ENCODE measurements at regions not wholly inside any gene's neighbourhood (a gene's known extent, or its start where the extent isn't known, plus 50 kb on each side); places are given as distances from the start of the nearest gene placed in this dataset.
"Not testable (repeated sequence)": the region's sequence is repeated elsewhere in the genome, so short reads cannot be mapped to it uniquely, and the experiment has no call there.

GRCh38 chr10:63825766-63826165, 304.6 kb downstream of the REEP3 start:
- H3K27me3 ChIP-seq (replicated peaks; ENCODE audit: insufficient read depth, low read depth, low read length, poor library complexity), result no peaks in the 10 kb centered on the region
- TF ChIP-seq EZH2 (IDR thresholded peaks at IDR 0.05; ENCODE audit: borderline replicate concordance, low read depth, low read length, poor library complexity, severe bottlenecking) (no peak), CTCF (conservative IDR thresholded peaks at IDR 0.05; ENCODE audit: low read depth, low read length) (no peak)
- no peak overlapping the region for H3K4me3 ChIP-seq (ENCODE audit: low read depth, low read length, poor library complexity, severe bottlenecking)
- ChIA-PET CTCF (interaction anchor here (0.5 kb wide), 1 partner anchor 692 kb away, joined by 4 read pairs; no protein-coding TSS in a partner anchor), POLR2A (ENCODE audit: low non-redundant PET) (no interaction called here)
- BruUV-seq (replicated peaks), result no TSS peak
- H3K27ac ChIP-seq (ENCODE audit: low read depth, low read length, poor library complexity, severe bottlenecking), result no peak overlapping the region
- no peaks in the 10 kb centered on the region for H3K4me1 ChIP-seq (ENCODE audit: insufficient read depth, low read length, poor library complexity, severe bottlenecking)
- no peak for DNase-seq (ENCODE audit: low spot score)
- no peaks in the 10 kb centered on the region for H3K36me3 ChIP-seq (ENCODE audit: insufficient read depth, low read length, poor library complexity, severe bottlenecking)
- intact Hi-C loops (cut with micrococcal nuclease; ENCODE audit: unreplicated experiment), result no loop called here
- peaks cover 13% of the 10 kb centered on the region for H3K9me3 ChIP-seq (ENCODE audit: low read depth, low read length, poor library complexity, severe bottlenecking)

GRCh38 chr10:63827018-63827417, 305.8 kb downstream of the REEP3 start:
- DNase-seq (ENCODE audit: low spot score); intact Hi-C loops (cut with micrococcal nuclease; ENCODE audit: unreplicated experiment); POLR2A ChIA-PET (ENCODE audit: low non-redundant PET); H3K4me1 ChIP-seq (ENCODE audit: insufficient read depth, low read length, poor library complexity, severe bottlenecking); H3K4me3 ChIP-seq (ENCODE audit: low read depth, low read length, poor library complexity, severe bottlenecking); H3K36me3 ChIP-seq (ENCODE audit: insufficient read depth, low read length, poor library complexity, severe bottlenecking); H3K27ac ChIP-seq (ENCODE audit: low read depth, low read length, poor library complexity, severe bottlenecking); BruUV-seq (replicated peaks); H3K27me3 ChIP-seq (replicated peaks; ENCODE audit: insufficient read depth, low read depth, low read length, poor library complexity); CTCF ChIA-PET: not testable (repeated sequence)
- H3K9me3 ChIP-seq (ENCODE audit: low read depth, low read length, poor library complexity, severe bottlenecking), result peaks cover 13% of the 10 kb centered on the region

- no TSS peak for BruUV-seq (replicated peaks)
- Histone ChIP-seq H3K4me1 (ENCODE audit: insufficient read depth, low read length, poor library complexity, severe bottlenecking) (no peaks in the 10 kb centered on the region), H3K4me3 (ENCODE audit: low read depth, low read length, poor library complexity, severe bottlenecking) (no peak overlapping the region), H3K36me3 (ENCODE audit: insufficient read depth, low read length, poor library complexity, severe bottlenecking) (no peaks in the 10 kb centered on the region), H3K27ac (ENCODE audit: low read depth, low read length, poor library complexity, severe bottlenecking) (no peak overlapping the region), H3K9me3 (ENCODE audit: low read depth, low read length, poor library complexity, severe bottlenecking) (no peaks in the 10 kb centered on the region), H3K27me3 (replicated peaks; ENCODE audit: insufficient read depth, low read depth, low read length, poor library complexity) (no peaks in the 10 kb centered on the region)
- no peak for DNase-seq (ENCODE audit: low spot score)
- TF ChIP-seq EZH2 (IDR thresholded peaks at IDR 0.05; ENCODE audit: borderline replicate concordance, low read depth, low read length, poor library complexity, severe bottlenecking) (no peak), CTCF (conservative IDR thresholded peaks at IDR 0.05; ENCODE audit: low read depth, low read length) (no peak)
- ChIA-PET CTCF (no interaction called here), POLR2A (ENCODE audit: low non-redundant PET) (no interaction called here)
- intact Hi-C loops (cut with micrococcal nuclease; ENCODE audit: unreplicated experiment), result no loop called here
These were observed 307.8 kb downstream of the REEP3 start for GRCh38 chr10:63829020-63829419.

- no peaks in the 10 kb centered on the region for H3K36me3 ChIP-seq (ENCODE audit: insufficient read depth, low read length, poor library complexity, severe bottlenecking)
- H3K4me3 ChIP-seq (ENCODE audit: low read depth, low read length, poor library complexity, severe bottlenecking), result no peak overlapping the region
- no peak for TF ChIP-seq EZH2 (IDR thresholded peaks at IDR 0.05; ENCODE audit: borderline replicate concordance, low read depth, low read length, poor library complexity, severe bottlenecking)
- no peak for TF ChIP-seq CTCF (conservative IDR thresholded peaks at IDR 0.05; ENCODE audit: low read depth, low read length)
- ChIA-PET CTCF (no interaction called here), POLR2A (ENCODE audit: low non-redundant PET) (no interaction called here)
- no peak for DNase-seq (ENCODE audit: low spot score)
- H3K9me3 ChIP-seq (ENCODE audit: low read depth, low read length, poor library complexity, severe bottlenecking), result no peaks in the 10 kb centered on the region
- no TSS peak for BruUV-seq (replicated peaks)
- H3K4me1 ChIP-seq (ENCODE audit: insufficient read depth, low read length, poor library complexity, severe bottlenecking), result no peaks in the 10 kb centered on the region
- no peaks in the 10 kb centered on the region for H3K27me3 ChIP-seq (replicated peaks; ENCODE audit: insufficient read depth, low read depth, low read length, poor library complexity)
- no peak overlapping the region for H3K27ac ChIP-seq (ENCODE audit: low read depth, low read length, poor library complexity, severe bottlenecking)
- intact Hi-C loops (cut with micrococcal nuclease; ENCODE audit: unreplicated experiment), result no loop called here
These were observed 308.5 kb downstream of the REEP3 start for GRCh38 chr10:63829573-63830149.

Data from A673 (cell line).